CD4-positive, alpha-beta T cell treated with Interleukin-1 beta for 1 hour (primary cell): ENCODE measurements at regions not wholly inside any gene's neighbourhood (a gene's known extent, or its start where the extent isn't known, plus 50 kb on each side); places are given as distances from the start of the nearest gene placed in this dataset.

ENCODE experiments used
- DNase-seq, 2 donors: peaks; one replicate each; pipeline ENCODE4 v3.0.0-alpha.2; 2020 to 2022

DNA sequence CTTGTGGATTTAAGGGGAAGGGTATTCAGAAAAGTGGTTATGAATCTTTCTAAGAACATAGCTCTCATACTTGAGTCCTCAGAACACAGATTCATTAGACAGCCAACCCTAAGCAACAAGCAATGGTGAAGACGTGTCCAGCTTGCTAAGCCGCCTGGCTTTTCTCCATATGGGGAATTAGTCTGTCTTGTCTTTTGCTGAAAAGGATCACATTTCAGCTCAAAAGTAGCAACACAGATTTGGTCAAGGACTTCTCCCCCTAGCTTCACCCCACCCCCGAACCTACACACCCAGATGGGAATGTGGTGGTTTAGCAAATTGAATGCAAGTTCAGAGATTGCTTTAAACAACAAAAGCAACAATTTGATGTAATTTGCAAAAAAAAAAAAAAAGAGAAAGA lies 103.3 kb upstream of the RASGEF1B start:
- DNase-seq = no peak

DNA sequence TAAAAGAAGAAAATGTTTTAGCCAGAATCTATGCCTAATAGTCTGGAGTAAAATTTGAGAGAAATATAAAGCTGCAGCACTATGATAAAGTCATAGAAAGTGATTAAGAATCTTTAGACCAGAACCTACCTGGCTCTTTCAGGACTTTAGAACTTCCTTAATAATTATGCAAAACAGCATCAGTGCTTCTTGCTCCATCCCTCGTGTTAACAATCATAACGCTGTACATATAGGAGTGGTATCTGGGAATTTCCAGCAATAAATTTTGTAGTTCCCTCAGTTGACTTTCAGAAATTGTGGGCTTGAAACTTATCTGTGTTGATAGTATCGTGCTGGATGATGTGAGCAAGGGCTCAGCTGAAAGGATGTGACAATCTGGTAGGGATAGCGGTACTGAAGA lies 102.1 kb upstream of the RASGEF1B start:
- DNase-seq = no peak

DNA sequence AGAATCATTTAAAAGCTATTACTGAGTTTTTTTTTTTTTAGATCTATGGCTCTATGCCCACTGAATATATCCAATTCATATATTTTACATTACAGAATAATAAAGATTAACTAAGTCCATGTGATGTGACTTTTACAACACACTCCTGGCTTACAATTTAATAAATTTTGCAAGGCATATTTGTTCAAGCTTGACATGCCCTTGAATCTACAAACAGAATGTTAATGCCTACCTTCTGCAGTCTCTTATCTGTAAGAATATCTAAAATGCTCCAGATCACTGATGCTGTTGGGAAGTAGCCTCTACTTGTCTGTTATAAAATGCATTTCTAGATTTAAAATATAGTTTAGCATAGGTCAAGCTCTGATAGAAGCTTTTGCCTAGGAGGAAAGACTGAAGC lies 100.7 kb upstream of the RASGEF1B start:
- no peak for DNase-seq

DNA sequence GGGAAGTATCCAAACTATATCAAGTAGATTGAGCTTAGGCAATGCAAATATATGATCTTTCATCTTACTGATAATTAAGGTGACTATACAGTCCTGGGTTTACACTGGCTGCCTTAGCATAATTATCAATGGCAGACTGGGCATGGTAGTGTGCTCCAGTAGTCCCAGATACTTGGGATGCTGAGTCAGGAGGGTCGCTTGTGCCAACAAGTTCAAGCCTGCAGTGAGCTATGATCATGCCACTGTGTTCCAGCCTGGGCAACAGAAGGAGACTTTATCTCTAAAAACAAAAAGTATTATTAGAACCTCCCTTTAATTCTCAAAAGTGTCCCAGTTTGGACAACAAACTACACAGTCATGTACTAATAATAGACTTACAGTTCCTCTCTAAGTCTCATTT lies 99.4 kb upstream of the RASGEF1B start:
- DNase-seq = no peak

DNA sequence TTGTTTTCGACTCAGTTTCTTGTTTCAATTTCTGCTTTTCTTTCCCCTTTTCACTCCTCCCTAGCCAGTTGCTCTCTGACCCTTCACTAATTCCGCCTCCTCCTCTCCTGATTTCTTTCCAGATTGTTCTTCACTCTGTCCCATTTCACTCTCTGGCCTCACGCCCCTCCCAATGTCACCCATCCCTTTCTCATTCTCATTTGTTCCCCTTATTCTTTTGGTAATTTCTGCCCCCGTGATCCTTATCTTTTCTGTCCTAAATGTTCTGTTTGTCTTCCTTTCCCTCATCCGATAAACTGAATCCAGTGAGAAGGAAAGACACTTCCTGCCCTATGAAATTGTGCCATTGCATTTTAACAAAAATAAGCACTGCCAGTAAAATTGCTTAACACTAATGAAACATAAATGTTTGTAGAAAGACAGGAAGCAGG lies 94.5 kb upstream of the RASGEF1B start:
- DNase-seq = no peak

DNA sequence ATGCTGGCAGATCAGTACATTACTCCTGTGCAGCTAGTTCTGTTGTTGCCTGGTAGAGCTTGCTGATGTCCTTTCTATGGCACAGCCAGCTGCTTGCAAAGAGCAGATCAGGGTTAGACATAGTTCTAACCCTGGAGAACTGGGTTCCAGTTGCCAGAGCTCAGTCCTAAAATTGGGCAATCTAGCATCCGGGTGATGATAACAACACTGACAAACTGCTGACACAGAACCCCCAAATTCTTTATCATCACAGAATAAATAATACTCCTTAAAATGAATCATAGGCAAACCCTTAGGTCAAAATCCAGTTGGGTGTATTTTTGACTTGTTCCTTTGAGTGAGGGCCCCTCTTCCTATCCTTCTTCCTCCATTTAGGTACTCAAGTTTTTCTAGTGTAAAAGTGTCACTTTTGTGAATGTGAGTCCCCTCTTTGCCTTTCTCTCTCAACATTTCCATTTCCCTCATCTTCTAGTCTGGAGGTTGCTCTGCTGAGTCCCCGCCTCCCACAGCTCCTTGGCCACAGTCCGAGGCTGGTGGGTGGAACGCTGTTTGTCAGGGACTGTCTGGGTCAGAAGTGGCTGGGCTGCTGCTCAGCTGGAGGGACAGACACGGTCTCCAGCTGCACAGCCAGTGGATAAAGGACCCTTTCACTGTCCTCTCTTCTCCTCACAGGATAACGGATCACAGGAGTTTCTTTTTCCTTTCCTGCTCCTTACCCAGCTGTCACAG lies 93.6 kb upstream of the RASGEF1B start:
- no peak for DNase-seq

DNA sequence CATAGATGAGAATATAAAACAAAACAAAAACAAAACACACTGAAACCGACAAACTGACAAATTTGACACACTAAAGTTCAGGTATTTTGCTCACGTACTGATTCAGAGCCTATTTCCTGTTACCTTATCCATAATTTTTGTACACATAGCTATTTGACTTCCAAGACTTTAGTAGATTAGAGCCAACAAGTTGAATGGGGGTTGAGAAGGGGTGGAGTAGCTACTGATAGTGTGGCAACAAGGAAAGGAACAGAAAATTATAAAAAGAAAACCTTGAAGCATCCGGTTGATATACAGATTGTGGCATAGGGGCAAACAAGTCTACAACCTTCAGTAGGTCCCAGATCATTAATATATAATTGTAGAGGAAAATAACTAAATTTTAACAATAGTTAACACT lies 92.3 kb upstream of the RASGEF1B start:
- DNase-seq = no peak

DNA sequence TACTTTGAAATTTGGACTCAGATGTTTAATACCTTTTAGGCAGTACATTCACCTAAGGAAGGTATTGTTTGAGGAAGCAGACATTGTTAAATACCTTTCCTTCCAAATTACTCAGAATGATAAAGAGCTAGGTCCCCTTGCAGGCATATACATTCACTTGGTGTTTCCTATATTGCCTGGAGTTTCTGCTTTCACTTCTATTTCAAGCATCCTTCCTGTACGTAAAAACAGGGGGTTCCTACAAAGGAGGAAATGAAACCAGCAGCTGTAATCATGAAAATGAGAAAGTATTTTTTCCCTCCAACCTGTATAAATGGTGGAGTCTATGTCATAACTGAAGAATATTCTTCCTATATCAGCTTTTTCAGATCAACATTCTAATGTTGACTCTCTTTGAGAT lies 90.4 kb upstream of the RASGEF1B start:
- peak in 1 of 2 donors; percentile 54 for DNase-seq

DNA sequence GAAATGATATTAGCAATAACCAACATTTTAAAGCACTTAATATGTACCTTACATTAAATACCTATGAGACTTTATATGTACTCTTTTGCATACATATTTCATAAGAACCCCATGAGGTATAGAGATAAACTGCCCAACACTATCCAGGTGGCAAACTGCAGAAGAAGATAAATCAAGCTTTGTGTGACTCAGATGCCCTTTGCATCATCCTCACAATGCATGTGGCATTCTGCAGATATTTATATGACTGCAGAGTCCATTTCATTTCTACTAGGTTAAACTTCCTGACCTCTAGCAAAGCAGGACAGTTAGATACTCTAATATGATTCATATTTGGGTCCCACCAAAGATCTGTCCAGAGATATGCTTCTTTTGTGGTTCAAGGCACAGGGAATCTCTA lies 85.6 kb upstream of the RASGEF1B start:
- DNase-seq = no peak

DNA sequence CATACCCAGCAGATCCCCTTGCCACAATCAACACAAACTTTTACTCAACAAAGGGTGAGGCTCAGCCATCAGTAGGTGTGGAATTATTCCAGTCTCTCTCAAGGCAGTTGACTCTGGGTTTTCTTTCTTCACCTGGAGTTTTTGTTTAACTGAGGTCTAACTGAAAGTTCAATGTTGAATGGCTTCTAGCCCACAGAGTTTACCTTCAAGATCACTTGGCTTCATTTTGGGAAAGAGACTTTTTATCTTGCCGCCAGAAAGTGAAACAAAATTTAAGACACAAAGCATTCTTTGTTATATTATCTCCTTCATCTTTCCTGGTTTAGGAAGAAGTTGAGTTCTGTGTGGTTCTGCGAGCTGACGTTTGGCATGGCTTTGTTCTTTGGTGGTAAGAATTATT lies 83.8 kb upstream of the RASGEF1B start:
- no peak for DNase-seq

DNA sequence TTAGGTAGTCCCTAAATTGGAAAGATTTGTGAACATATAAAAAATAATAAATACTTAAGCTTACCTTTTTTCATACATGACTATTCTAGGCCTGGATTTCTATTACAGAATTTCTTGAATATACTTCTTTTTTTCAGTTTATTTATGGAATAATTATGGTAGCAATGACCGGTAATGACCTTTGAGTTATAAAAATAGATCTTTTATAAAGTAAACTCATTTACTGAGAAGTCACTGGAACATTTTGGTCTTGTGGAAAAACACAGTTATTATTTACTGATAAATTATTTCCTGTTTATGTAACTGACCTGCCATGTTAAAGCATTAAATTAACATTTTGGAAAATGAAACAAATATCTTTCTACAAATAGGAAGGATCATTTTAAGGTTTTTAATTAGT lies 80.4 kb upstream of the RASGEF1B start:
- DNase-seq = no peak

DNA sequence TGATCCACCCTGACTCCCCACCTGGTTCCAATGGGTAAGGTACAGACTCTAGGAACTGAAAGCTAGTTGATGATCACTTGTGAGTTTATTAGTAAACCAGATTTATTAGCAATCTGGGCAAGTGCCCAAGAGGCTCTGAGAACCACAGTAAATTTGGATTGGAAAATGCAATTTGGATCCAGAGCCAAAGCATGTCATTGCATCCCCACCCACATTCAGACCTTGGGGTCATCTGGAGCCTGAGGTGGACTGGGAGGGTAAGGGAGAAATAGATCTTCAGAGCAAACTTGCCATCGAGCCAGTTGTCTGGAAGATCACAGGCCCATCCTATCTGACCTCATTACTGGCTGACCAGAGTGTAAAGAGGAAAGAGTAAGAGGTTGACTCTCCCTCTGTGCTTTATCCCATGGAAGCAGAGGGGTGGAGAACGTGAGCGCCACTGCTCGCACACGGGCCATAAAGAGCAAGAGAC lies 78.7 kb upstream of the RASGEF1B start:
- DNase-seq = no peak

DNA sequence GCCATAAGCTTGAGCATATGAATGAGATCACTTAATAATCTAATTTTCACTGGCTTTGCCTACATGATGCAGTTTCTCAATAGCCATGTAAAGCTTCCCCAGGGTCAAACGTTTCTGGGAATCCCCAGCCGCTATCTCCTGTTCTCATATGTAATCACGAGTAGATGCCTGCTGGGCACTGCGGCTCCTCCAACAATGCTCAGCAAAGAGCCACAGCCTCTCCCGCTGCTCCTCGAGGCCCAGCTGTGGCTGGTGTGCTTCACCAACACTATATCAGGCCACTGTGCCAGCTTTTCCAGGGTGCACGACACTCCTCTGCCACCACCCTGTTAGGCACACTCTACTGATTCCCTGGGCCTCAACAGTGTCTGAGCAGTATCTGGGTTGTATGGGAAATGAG lies 78.3 kb upstream of the RASGEF1B start:
- DNase-seq = no peak

DNA sequence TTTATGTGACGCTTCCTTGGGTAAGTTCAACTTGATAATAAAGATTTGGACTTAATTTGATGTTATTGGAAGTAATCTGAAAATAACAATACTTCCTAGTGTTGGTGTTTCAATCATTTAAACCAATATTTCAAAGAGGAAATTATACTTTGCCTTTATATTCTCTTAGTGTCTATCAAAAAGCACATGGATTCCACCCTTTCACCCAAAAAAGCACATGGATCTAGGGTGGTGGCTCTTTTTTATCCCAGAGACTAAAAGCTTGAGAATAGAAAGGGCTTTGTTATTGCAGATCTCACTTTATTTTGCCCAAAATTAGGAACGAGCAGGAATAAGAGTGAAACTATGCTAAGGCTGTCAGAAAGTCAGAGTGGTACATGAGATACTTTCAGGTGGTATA lies 75.1 kb upstream of the RASGEF1B start:
- no peak for DNase-seq

DNA sequence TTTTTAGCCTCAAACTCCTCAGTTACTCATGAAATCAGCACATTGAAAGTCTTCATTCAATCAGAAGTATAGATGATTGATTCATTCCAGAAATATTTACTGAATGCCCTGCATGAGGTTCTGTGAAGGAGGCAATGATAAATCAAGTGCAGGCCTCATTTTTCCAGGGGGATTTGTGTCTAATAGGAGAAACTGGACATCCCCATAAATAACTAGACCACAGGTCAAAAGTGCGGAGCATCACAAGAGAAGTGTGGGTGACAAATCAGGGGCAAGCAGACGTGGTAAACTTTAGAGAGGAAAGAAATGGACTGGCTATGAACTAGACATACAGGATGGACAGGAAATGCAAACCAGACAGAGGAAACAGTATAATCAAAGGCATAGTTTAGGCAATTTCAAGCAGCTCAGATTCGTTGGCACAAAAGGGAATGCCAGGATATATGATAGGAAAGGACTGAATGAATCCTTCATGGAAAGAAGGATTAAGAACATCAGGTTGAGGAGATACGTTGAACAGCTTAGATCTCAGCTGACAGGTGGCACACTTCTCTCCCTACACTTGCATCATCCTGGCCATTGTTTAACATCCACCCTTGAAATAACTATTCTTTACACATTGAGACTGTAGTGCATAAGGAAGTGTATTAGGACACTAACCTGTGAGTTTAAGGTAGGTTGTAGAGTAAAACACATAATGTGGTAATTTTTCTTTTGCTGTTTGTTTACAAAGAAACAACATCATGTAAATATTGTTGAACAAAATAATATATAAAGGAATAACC lies 69.6 kb upstream of the RASGEF1B start:
- no peak for DNase-seq

DNA sequence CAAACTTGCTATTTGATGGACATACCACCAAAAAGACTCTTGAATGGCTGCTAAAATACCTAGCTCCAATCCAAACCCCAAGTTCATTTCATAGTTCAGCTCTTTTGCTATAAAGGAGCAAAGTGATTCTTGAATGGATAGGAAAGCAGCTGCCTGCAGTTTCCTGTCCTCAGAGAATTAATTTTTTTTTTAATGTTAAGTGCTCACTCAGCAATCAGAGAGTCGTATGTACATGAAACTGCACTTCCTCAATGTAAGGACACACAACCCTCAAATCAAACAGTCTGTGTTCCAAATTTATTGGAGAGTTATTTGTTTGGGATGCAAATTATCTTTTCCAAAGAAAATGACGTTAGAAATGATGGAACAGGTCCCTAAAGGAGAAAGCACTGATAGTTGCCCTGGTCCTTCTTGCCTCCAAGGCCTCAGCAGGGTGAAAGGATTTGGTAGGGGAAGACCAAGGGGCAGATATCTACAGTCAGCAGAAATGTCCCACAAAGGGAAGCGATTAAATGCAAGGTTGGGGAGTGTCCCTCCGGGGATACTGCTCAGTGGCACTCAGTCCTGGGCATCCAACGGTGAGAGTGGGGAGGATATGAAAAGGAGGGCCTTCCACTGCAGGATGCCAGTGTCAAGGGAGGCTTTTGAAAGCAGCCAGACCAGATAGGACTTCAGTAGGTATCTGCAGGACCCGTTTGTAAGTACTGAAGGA lies 67.2 kb upstream of the RASGEF1B start:
- no peak for DNase-seq

DNA sequence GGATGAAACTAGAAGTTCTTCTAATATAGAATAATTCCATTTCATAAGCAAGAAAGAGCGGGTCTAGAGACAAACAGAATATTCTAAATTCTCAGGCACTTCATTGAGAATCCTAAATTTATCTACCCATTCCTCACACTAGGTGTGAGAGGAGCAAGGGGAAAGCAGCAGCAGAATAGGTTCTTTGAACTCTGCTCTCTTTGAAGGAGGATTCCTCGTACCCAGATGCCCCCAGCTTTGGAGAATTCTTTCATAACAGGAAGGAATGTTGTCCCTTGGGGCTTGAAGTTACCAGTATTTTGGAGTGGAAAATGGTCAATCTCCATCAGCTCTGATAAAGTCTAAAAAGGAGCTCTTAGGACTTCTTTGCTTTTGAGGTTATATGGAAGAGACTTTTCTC lies 59.7 kb upstream of the RASGEF1B start:
- DNase-seq = no peak

DNA sequence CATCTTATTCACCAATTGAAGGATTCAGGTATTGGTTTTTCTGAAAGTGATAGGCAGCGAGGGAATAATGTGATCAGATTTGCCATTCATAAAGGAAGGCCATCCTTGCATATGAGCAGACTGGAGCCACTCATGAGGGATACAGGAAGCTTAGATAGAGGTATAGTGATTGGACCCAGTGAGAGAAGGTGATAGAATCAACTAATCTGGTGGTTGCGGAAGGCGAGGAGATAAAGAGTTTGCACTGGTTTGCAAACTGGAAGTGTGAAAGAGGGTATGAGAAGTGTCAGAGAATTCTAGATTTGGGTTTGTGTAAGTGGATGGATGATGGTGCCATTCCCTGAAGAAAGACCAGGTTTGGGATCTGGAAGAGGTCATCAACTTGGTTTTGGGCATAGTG lies 57.3 kb upstream of the RASGEF1B start:
- no peak for DNase-seq

DNA sequence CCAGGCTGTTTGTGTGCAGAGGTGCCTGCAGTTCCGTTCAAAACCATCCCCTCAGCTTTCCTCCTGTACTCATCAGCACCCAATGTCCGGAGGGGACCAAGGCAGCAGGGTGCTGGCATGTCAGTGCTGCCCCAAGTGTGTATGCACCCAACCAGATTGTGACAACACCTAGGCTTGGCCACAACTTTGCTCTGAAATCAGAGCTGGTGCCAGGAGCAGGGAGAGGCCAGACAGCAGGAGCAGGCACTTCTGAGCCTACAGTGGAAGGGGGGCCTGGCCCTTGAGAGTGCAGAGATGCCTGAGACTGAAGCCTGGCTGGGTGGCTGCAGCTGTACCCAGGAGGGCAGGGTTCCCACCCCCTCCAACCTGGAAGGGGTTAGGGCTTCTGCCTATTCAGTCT lies 56.5 kb upstream of the RASGEF1B start:
- DNase-seq = no peak

DNA sequence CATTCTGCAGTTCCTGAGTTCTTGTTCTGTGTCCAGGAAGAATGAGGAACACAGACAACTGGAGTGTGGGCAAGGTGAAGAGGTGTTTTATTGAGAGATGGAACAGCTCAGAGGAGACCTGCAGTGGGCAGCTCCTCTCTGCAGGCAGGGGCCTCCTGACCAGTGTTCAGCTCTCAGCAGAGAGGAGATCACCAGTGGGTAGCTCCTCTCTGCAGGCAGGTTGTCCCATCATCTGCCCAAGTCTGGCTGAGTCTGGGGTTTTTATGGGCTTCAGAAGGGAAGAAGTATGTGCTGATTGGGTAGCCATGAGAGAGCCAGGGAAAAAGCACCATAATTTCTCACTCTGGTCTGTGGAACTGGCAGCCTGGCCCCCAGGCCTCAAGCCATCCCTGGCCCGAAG lies 56.0 kb upstream of the RASGEF1B start:
- DNase-seq = no peak

DNA sequence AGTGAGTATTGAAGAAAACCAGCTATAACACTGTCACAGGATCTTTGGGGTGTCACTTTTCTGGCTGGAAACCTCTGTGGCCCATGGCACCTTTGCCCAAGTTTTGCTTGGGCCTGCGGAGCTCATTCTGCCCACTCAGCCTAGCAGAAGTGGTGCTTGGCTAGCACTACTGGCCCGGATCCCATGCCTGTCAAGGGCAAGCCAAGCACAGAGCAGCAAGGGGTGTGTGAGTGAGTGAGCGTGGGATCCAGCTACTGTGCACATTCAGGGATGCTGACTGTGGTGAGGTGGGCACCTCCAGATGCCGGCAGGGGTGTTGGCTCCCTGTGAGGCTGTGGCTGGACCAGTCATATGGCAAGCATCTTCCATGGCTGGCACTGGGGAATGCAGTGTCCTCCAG lies 55.4 kb upstream of the RASGEF1B start:
- DNase-seq = no peak

DNA sequence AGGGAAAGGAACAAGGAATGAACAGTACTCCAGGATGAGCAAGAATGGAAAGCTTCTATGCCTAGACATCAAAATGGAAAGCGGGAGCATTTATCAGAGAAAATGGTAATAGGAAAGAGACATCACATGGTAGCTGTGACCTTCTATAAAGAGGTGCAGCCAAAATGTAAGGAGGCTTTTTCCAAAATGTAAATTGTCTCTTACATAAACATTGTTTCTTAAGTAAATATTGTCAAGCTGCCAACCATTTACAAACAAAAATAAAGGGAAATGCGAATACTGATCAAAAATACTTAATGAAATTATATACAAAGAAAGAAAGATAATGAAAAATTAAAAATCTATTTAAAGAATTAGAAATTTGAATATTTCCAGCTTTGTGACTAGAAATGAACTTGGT lies 55.0 kb upstream of the RASGEF1B start:
- no peak for DNase-seq

DNA sequence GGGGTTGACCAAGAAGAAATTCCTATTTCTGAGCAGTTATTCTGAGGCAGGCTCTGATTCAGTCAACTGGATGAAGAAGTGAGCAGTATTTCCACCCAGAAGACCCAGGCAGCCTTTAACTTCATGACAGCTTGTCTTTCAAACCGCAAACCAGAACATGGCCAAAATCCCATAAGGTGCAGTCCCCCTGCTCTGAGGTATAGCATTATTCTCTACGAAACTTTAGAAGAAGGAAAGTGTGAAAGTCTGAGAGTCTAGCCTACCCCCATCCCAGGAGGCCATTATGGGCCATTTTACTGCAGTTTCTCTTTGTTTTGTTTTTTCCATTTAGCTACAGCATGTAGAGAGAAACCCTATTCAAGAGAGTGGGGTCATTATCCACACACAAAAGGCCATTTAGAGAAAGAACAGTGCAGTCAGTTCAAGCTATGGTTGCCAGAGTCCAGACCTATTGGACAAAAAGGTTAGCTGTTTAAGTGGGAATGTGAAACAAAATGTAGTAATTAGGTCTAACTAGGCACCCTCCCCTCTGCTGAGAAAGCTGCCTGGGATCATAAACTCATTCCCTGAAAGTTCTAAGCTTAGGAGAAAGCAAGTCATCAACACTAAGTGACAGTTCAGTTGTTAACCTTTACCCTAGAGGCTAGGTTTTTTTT lies 52.1 kb upstream of the RASGEF1B start:
- no peak for DNase-seq
